ENCODE measurements at regions not wholly inside any gene's neighbourhood (a gene's known extent, or its start where the extent isn't known, plus 50 kb on each side); places are given as distances from the start of the nearest gene placed in this dataset.

DNA sequence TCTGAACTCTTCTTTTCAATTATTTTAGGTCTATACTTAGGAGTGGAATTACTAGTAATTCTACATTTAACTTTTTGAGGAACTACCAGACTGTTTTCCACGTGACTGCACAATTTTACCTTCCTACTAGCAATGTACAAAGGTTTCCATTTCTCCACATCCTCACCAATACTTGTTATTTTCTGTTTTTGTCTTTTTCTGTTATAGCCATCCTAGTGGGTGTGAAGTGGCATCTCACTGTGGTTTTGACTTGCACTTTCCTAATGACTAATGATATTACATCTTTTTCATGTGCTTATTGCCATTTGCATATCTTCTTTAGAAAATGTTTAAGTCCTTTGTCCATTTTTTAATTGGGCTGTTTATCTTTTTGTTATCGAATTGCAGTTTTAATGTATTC lies 136.9 kb upstream of the EGFLAM start:
- TF ChIP-seq, protein P1, sequence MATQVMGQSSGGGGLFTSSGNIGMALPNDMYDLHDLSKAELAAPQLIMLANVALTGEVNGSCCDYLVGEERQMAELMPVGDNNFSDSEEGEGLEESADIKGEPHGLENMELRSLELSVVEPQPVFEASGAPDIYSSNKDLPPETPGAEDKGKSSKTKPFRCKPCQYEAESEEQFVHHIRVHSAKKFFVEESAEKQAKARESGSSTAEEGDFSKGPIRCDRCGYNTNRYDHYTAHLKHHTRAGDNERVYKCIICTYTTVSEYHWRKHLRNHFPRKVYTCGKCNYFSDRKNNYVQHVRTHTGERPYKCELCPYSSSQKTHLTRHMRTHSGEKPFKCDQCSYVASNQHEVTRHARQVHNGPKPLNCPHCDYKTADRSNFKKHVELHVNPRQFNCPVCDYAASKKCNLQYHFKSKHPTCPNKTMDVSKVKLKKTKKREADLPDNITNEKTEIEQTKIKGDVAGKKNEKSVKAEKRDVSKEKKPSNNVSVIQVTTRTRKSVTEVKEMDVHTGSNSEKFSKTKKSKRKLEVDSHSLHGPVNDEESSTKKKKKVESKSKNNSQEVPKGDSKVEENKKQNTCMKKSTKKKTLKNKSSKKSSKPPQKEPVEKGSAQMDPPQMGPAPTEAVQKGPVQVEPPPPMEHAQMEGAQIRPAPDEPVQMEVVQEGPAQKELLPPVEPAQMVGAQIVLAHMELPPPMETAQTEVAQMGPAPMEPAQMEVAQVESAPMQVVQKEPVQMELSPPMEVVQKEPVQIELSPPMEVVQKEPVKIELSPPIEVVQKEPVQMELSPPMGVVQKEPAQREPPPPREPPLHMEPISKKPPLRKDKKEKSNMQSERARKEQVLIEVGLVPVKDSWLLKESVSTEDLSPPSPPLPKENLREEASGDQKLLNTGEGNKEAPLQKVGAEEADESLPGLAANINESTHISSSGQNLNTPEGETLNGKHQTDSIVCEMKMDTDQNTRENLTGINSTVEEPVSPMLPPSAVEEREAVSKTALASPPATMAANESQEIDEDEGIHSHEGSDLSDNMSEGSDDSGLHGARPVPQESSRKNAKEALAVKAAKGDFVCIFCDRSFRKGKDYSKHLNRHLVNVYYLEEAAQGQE (IDR thresholded peaks at IDR 0.05; ENCODE audit: low read depth): no peak
- TF ChIP-seq, protein P2, sequence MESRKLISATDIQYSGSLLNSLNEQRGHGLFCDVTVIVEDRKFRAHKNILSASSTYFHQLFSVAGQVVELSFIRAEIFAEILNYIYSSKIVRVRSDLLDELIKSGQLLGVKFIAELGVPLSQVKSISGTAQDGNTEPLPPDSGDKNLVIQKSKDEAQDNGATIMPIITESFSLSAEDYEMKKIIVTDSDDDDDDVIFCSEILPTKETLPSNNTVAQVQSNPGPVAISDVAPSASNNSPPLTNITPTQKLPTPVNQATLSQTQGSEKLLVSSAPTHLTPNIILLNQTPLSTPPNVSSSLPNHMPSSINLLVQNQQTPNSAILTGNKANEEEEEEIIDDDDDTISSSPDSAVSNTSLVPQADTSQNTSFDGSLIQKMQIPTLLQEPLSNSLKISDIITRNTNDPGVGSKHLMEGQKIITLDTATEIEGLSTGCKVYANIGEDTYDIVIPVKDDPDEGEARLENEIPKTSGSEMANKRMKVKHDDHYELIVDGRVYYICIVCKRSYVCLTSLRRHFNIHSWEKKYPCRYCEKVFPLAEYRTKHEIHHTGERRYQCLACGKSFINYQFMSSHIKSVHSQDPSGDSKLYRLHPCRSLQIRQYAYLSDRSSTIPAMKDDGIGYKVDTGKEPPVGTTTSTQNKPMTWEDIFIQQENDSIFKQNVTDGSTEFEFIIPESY (IDR thresholded peaks at IDR 0.05; ENCODE audit: extremely low read depth, insufficient replicate concordance, low read length): no peak
- TF ChIP-seq, protein P3, sequence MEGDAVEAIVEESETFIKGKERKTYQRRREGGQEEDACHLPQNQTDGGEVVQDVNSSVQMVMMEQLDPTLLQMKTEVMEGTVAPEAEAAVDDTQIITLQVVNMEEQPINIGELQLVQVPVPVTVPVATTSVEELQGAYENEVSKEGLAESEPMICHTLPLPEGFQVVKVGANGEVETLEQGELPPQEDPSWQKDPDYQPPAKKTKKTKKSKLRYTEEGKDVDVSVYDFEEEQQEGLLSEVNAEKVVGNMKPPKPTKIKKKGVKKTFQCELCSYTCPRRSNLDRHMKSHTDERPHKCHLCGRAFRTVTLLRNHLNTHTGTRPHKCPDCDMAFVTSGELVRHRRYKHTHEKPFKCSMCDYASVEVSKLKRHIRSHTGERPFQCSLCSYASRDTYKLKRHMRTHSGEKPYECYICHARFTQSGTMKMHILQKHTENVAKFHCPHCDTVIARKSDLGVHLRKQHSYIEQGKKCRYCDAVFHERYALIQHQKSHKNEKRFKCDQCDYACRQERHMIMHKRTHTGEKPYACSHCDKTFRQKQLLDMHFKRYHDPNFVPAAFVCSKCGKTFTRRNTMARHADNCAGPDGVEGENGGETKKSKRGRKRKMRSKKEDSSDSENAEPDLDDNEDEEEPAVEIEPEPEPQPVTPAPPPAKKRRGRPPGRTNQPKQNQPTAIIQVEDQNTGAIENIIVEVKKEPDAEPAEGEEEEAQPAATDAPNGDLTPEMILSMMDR (IDR thresholded peaks at IDR 0.05 in 2 of 3, conservative IDR thresholded peaks at IDR 0.05 in 1 of 3; ENCODE audit: borderline replicate concordance in 1 of 3, insufficient read depth in 1 of 3, low read depth in 2 of 3, low read length in 2 of 3): no peak
- no peak for TF ChIP-seq POLR2A (IDR thresholded peaks at IDR 0.05; ENCODE audit: borderline replicate concordance, extremely low read depth, insufficient read depth, insufficient read length)
- TF ChIP-seq EZH2 (IDR thresholded peaks at IDR 0.05): no peak
- TF ChIP-seq EGR1 (IDR thresholded peaks at IDR 0.05; ENCODE audit: low read depth): no peak
- no peak for TF ChIP-seq SP1 (IDR thresholded peaks at IDR 0.05; ENCODE audit: low read depth)
- TF ChIP-seq, protein P4, sequence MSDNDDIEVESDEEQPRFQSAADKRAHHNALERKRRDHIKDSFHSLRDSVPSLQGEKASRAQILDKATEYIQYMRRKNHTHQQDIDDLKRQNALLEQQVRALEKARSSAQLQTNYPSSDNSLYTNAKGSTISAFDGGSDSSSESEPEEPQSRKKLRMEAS (IDR thresholded peaks at IDR 0.05): no peak
- no peak for TF ChIP-seq POLR2AphosphoS5 (IDR thresholded peaks at IDR 0.05; ENCODE audit: low read depth, low read length)
